ENCODE measurements at regions not wholly inside any gene's neighbourhood (a gene's known extent, or its start where the extent isn't known, plus 50 kb on each side); places are given as distances from the start of the nearest gene placed in this dataset.

- no peak for TF ChIP-seq TCF7L2 (IDR thresholded peaks at IDR 0.05; ENCODE audit: low read depth, low read length)
- TF ChIP-seq SIN3A (IDR thresholded peaks at IDR 0.05; ENCODE audit: borderline replicate concordance, insufficient read depth, low read depth, low read length): no peak
- TF ChIP-seq CTCF (IDR thresholded peaks at IDR 0.05): no peak
- no peak for TF ChIP-seq POLR2AphosphoS5 (IDR thresholded peaks at IDR 0.05; ENCODE audit: low read depth, low read length)
- TF ChIP-seq REST (IDR thresholded peaks at IDR 0.05; ENCODE audit: insufficient read depth in 1 of 2, low read depth in 2 of 2, low read length in 1 of 2): no peak
- H3K4me1 ChIP-seq (ENCODE audit: control insufficient read depth, insufficient read depth, low read length): no peaks in the 10 kb centered on the region
- no peaks in the 10 kb centered on the region for H3K27me3 ChIP-seq (ENCODE audit: control insufficient read depth, insufficient read depth, low read length)
- no peaks in the 10 kb centered on the region for H3K36me3 ChIP-seq (ENCODE audit: control insufficient read depth, insufficient read depth, low read length)
- no peaks in the 10 kb centered on the region for H3K9me3 ChIP-seq (ENCODE audit: control insufficient read depth, insufficient read depth, low read depth, low read length)
- in situ Hi-C loops (cut with HindIII; ENCODE audit: low pct_unique_long_range_greater_than_20kb, low sequenced_read_pairs): no loop called here
- intact Hi-C loops (cut with micrococcal nuclease; ENCODE audit: unreplicated experiment): no loop called here
- POLR2A ChIA-PET: no interaction called here
- no peak overlapping the region for H3K4me3 ChIP-seq (ENCODE audit: low read depth in 2 of 2, low read length in 2 of 2)
- no peak overlapping the region for H3K27ac ChIP-seq (ENCODE audit: low read length)
- no peak for DNase-seq (ENCODE audit: low read depth, low spot score)
- CTCF ChIA-PET: no interaction called here
- no TSS peak for BruUV-seq (replicated peaks)
- no peak for ATAC-seq
These were observed 51.6 kb downstream of the SHANK2 start for GRCh38 chr11:71200761-71201160.

- Histone ChIP-seq H3K4me3 (ENCODE audit: low read depth in 2 of 2, low read length in 2 of 2) (no peak overlapping the region), H3K36me3 (ENCODE audit: control insufficient read depth, insufficient read depth, low read length) (no peaks in the 10 kb centered on the region), H3K27me3 (ENCODE audit: control insufficient read depth, insufficient read depth, low read length) (no peaks in the 10 kb centered on the region), H3K4me1 (ENCODE audit: control insufficient read depth, insufficient read depth, low read length) (no peaks in the 10 kb centered on the region), H3K9me3 (ENCODE audit: control insufficient read depth, insufficient read depth, low read depth, low read length) (no peaks in the 10 kb centered on the region), H3K27ac (ENCODE audit: low read length) (no peak overlapping the region)
- DNase-seq (ENCODE audit: low read depth, low spot score) (peak; percentile 45), ATAC-seq (no peak)
- in situ Hi-C loops (cut with HindIII; ENCODE audit: low pct_unique_long_range_greater_than_20kb, low sequenced_read_pairs): no loop called here
- TF ChIP-seq TCF7L2 (IDR thresholded peaks at IDR 0.05; ENCODE audit: low read depth, low read length) (no peak), POLR2AphosphoS5 (IDR thresholded peaks at IDR 0.05; ENCODE audit: low read depth, low read length) (no peak), SIN3A (IDR thresholded peaks at IDR 0.05; ENCODE audit: borderline replicate concordance, insufficient read depth, low read depth, low read length) (no peak), CTCF (IDR thresholded peaks at IDR 0.05) (no peak), REST (IDR thresholded peaks at IDR 0.05; ENCODE audit: insufficient read depth in 1 of 2, low read depth in 2 of 2, low read length in 1 of 2) (no peak)
- CTCF ChIA-PET: interaction anchor here (0.7 kb wide), 1 partner anchor 1608 kb away, joined by 3 read pairs; no protein-coding TSS in a partner anchor
- POLR2A ChIA-PET: no interaction called here
- intact Hi-C loops (cut with micrococcal nuclease; ENCODE audit: unreplicated experiment): no loop called here
- BruUV-seq (replicated peaks): no TSS peak
These were observed 52.1 kb downstream of the SHANK2 start for GRCh38 chr11:71200172-71200716.
